Spleen (tissue), 7 donors: ENCODE measurements at regions not wholly inside any gene's neighbourhood (a gene's known extent, or its start where the extent isn't known, plus 50 kb on each side); places are given as distances from the start of the nearest gene placed in this dataset.

ENCODE experiments used
- POLR2A ChIP-seq, 3 donors: fragments of 450-650 bp; IDR thresholded peaks; one replicate each; pipeline ENCODE4 v1.5.1; 2017; ENCODE audit warnings: antibody characterized with exemption in 3 of 3, mild to moderate bottlenecking in 1 of 3
- POLR2AphosphoS5 ChIP-seq, 3 donors: sonication (generic); formaldehyde crosslinking; IDR thresholded peaks; one replicate each; pipeline ENCODE4 v1.5.1; 2017; ENCODE audit warnings: antibody characterized with exemption in 3 of 3
- TF ChIP-seq, protein P1 (sequence below), 11 experiments: fragments of 200-600 bp in 7 of 11; fragments of 450-650 bp in 4 of 11; sonication (generic) in 4 of 11; IDR thresholded peaks in 8 of 11; conservative IDR thresholded peaks in 3 of 11; 1 replicate in 7 of 11; 2 replicates in 4 of 11; pipeline versions ENCODE4 v1.4.0 to v1.8.0; 2016 to 2021; ENCODE audit warnings: antibody characterized with exemption in 11 of 11, inconsistent platforms in 4 of 11, mild to moderate bottlenecking in 1 of 11
- donor health status: DM: no; HTN: no; CAD: no; lungs with moderate emphysema.
- donor health status: DM: no; HTN: no; CAD: no.
- donor health status: DM: no; HTN: no; CAD: no.

DNA sequence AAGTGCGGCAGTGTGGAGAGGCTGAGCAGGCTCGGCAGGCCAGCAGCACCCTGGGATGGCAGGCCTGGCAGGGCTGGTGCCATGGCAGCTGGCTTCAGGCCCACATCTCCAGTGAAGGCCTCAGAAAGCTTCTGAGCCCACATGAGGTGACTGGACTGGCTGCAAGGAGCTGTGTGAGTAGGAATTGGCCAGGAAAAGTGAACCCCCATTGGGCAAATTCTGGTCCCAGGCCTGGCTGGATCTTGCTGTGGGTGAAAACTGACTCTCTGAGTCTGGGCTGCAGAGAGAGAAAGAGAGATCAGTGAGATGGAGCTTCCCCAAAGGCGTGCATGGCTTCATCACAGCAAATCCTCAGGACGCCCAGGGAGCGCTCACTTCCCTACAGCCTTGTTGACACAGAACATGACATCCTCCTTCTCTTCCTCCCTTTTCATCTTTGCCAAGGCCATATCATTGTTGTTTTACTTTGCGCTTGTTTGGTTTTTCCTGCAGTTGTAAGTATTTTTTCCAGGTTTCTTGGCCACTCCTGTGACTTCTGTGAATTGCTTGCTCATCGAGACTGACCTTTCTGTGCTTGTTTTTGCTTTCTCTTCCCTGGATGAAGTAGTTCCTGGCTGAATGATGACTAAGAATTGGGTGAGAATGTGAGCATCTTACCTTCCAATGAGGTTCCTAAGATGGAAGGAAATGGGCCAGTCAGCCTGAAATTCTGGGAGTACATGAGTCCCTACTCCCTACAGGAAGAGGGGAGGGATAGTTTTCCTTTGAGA lies 299.1 kb downstream of the TLE3 start:
- TF ChIP-seq, protein P1, sequence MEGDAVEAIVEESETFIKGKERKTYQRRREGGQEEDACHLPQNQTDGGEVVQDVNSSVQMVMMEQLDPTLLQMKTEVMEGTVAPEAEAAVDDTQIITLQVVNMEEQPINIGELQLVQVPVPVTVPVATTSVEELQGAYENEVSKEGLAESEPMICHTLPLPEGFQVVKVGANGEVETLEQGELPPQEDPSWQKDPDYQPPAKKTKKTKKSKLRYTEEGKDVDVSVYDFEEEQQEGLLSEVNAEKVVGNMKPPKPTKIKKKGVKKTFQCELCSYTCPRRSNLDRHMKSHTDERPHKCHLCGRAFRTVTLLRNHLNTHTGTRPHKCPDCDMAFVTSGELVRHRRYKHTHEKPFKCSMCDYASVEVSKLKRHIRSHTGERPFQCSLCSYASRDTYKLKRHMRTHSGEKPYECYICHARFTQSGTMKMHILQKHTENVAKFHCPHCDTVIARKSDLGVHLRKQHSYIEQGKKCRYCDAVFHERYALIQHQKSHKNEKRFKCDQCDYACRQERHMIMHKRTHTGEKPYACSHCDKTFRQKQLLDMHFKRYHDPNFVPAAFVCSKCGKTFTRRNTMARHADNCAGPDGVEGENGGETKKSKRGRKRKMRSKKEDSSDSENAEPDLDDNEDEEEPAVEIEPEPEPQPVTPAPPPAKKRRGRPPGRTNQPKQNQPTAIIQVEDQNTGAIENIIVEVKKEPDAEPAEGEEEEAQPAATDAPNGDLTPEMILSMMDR (IDR thresholded peaks at IDR 0.05 in 8 of 11, conservative IDR thresholded peaks at IDR 0.05 in 3 of 11): no peak
- TF ChIP-seq POLR2A (IDR thresholded peaks at IDR 0.05) (no peak), POLR2AphosphoS5 (IDR thresholded peaks at IDR 0.05) (peak in 1 of 3 donors; percentile 10)
